HG03460 (cell line): ENCODE measurements at regions not wholly inside any gene's neighbourhood (a gene's known extent, or its start where the extent isn't known, plus 50 kb on each side); places are given as distances from the start of the nearest gene placed in this dataset.

Source experiments
- ATAC-seq: cut with Tn5 transposase; IDR thresholded peaks from one replicate; pipeline ENCODE4 v1.9.1; 2021; ENCODE audit not compliant: unreplicated experiment

DNA sequence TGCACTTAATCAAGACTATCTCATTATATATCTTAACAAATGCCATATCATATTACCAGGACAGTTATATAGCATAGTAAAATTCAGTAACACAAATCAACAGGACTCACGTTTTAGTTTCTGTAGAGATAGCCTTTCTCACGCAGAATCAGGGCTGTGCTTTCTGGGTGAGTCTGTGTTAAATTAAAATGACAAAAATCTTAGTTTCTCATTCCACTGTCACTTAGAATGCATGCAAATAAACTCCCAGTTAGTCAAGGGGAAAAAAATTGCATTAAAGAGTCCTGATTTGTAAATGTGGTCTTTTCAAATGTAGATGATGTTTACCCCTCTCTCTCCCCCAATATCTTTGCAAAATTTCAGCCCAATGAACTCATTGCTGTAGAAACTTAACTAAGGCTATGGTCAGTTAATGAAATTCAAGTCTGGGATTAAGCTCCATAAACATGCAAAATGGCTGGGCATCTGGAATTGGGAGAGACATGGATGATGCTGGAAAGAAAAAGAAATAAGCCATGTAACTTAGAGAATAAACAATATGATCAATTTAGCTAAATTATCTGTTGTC lies 77.8 kb upstream of the MGAT4C start:
- no peak for ATAC-seq

DNA sequence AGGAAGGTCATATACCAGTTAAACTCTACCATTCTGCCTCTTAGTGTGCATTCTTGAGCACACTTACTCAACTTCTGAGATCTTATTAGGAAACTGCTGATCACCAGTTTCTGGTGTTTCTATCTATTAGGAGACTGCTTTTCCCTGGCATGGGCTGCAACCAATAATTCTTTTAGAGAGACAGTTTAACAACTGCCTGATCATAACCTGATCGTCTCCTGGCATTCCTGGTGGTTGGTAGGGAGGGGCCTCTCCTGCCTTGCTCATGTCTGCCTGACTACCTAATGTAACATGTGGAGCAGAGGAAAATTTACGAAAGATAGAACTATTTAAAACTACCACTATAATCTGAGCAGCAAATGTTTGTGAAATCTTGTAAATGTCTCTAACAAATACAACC lies 75.3 kb upstream of the MGAT4C start:
- no peak for ATAC-seq

DNA sequence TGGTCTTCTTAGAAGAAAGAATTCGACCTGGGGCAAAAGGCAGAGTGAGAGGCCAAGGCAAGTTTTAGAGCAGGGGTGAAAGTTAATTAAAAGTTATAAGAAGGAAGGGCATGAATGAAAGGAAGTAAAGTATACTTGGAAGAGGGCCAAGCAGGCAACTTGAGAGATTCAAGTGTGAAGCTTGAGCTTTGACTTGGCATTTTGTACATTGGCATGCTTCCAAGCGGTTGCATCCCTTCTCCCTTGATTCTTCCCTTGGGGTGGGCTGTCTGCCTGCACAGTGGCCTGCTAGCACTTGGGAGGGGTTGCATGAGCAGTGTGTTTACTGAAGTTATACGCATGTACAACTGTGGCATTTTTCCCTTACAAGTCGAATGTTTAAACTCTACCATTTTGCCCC lies 74.8 kb upstream of the MGAT4C start:
- ATAC-seq = no peak

DNA sequence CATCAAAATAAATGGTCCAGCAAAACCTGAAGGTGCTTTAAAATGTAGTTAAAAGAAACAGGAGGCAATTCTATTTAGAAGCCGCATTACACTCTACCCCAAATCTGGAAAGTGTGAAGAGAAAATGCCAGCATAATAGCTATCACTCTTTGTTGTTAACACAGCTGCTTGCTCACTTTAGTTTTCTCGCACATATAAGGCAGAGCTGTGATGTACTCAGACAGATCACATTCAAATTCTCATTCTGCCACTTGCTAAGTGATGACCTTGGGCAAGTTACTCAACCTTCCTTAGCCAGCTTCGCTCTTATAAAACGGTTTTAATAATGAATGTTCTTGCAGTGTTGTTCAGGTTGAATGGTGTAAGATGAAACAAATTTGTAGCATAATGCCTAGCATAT lies 56.0 kb upstream of the MGAT4C start:
- ATAC-seq = no peak
